Uterus (tissue), 3 donors: ENCODE measurements at regions not wholly inside any gene's neighbourhood (a gene's known extent, or its start where the extent isn't known, plus 50 kb on each side); places are given as distances from the start of the nearest gene placed in this dataset.
"Not testable (repeated sequence)": the region's sequence is repeated elsewhere in the genome, so short reads cannot be mapped to it uniquely, and the experiment has no call there.

Experiments
- DNase-seq, 2 donors: peaks; one replicate each; pipeline ENCODE4 v3.0.0-alpha.2; 2019 to 2020
- H3K27ac ChIP-seq, 2 donors: fragments of 200-600 bp; sonication (generic); 1 replicate in 1 of 2; 2 replicates in 1 of 2; pipeline ENCODE4 v1.5.1; 2016 to 2018
- H3K27me3 ChIP-seq, 2 donors: fragments of 200-600 bp; sonication (generic); one replicate each; pipeline ENCODE4 v1.5.1; 2018 to 2019; ENCODE audit warnings: control low read depth in 1 of 2
- H3K36me3 ChIP-seq, 2 donors: fragments of 200-600 bp; sonication (generic); one replicate each; pipeline ENCODE4 v1.5.1; 2019; ENCODE audit warnings: control low read depth in 1 of 2
- H3K4me1 ChIP-seq, 2 donors: fragments of 200-600 bp; sonication (generic); one replicate each; pipeline ENCODE4 v1.5.1; 2018 to 2019; ENCODE audit warnings: control low read depth in 1 of 2
- H3K4me3 ChIP-seq, 2 donors: fragments of 200-600 bp; sonication (generic); 1 replicate in 1 of 2; 2 replicates in 1 of 2; pipeline ENCODE4 v1.5.1; 2018 to 2019; ENCODE audit warnings: mild to moderate bottlenecking in 1 of 2
- H3K9me3 ChIP-seq, 2 donors: fragments of 200-600 bp; sonication (generic); one replicate each; pipeline ENCODE4 v1.5.1; 2019; ENCODE audit warnings: control low read depth in 1 of 2
- CTCF ChIP-seq, 4 experiments: fragments of 200-600 bp in 2 of 4; fragments of 450-650 bp in 2 of 4; sonication (generic) in 2 of 4; IDR thresholded peaks; one replicate each; pipeline ENCODE4 v1.5.1; 2016 to 2019; ENCODE audit warnings: antibody characterized with exemption in 4 of 4, mild to moderate bottlenecking in 2 of 4, moderate library complexity in 1 of 4
- POLR2A ChIP-seq, 2 donors: fragments of 450-650 bp; IDR thresholded peaks; one replicate each; pipeline ENCODE4 v1.6.1; 2016; ENCODE audit warnings: antibody characterized with exemption in 2 of 2, mild to moderate bottlenecking in 1 of 2, moderate library complexity in 1 of 2
- intact Hi-C: fragments of 100-400 bp; cut with DNase I; formaldehyde crosslinking; loops from one replicate; pipeline ENCODE4 v1.15.1; 2023; ENCODE audit warnings: low total_unique reads
- donor health status: DM: yes; HTN: yes; CAD: no.

DNA sequence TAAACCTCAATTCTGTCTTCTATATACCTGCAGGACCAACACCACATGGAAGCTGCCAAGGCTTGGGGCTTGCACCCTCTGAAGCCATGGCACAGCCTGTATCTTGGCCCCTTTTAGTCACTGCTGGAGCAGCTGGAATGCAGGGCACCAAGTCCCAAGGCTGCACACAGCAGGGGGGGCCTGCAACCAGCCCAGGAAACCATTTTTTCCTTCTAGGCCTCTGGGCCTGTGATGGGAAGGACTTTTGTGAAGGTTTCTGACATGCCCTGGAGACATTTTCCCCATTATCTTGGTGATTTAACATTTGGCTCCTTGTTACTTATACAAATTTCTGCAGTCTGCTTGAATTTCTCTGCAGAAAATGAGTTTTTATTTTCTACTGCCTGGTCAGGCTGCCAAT is 123.2 kb upstream of the PCGF5 start:
- Histone ChIP-seq H3K4me3 (no peak overlapping the region), H3K36me3 (no peaks in the 10 kb centered on the region), H3K4me1 (no peaks in the 10 kb centered on the region), H3K27me3 (no peaks in the 10 kb centered on the region), H3K9me3 (no peaks in the 10 kb centered on the region), H3K27ac (no peak overlapping the region)
- intact Hi-C loops: no loop called here
- DNase-seq: no peak
- TF ChIP-seq POLR2A (IDR thresholded peaks at IDR 0.05): no peak
- TF ChIP-seq CTCF (IDR thresholded peaks at IDR 0.05): no peak

- H3K36me3 ChIP-seq, H3K27me3 ChIP-seq, DNase-seq, intact Hi-C loops, H3K4me1 ChIP-seq, H3K9me3 ChIP-seq, H3K4me3 ChIP-seq, H3K27ac ChIP-seq: not testable (repeated sequence)
Observed at GRCh38 chr10:91098021-91098420, 122.4 kb upstream of the PCGF5 start.

DNA sequence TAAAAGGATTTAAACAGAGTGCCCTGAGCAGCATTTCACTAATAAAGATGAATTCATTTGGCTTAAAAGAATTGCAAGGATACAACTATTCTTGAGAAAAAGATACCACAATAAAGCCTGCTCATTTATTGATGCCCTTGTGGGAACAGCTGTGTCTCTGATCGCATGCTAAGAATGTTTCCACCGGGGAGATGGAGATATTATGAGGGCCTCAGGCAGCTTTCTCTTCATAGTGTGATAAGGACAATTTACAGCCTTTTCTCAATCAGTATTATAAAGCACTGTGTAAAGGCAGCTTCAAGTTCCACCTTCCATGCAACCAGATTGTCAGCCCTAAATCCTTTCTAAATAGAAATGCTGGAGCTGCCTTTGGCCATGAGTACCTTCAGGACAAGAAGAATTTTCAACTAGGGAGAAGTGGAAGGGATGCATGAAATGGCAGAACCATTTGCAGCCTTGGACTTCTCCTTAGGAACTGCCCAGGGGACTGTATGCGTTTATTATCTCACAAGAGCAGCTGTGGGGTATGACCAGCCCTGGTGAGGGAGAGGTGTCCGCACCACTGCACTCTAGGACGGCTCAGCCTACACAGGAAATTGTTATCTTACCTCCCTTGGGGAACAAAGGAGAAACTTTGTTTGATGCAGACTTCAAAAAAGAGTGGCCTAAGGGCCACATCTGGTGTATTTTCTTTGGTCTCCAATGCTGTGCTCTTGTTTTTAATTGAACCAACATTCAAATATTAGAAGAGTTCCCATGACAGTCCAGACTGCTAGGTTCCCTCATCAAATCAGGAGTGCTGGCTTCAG is 116.9 kb upstream of the PCGF5 start:
- intact Hi-C loops: no loop called here
- peaks cover 0 to 2% of the 10 kb centered on the region in 2 donors for H3K9me3 ChIP-seq
- no peaks in the 10 kb centered on the region for H3K4me1 ChIP-seq
- H3K27me3 ChIP-seq: no peaks in the 10 kb centered on the region
- H3K36me3 ChIP-seq: no peaks in the 10 kb centered on the region
- no peak overlapping the region for H3K4me3 ChIP-seq
- no peak for TF ChIP-seq POLR2A (IDR thresholded peaks at IDR 0.05)
- no peak for TF ChIP-seq CTCF (IDR thresholded peaks at IDR 0.05)
- DNase-seq: no peak
- no peak overlapping the region for H3K27ac ChIP-seq

DNA sequence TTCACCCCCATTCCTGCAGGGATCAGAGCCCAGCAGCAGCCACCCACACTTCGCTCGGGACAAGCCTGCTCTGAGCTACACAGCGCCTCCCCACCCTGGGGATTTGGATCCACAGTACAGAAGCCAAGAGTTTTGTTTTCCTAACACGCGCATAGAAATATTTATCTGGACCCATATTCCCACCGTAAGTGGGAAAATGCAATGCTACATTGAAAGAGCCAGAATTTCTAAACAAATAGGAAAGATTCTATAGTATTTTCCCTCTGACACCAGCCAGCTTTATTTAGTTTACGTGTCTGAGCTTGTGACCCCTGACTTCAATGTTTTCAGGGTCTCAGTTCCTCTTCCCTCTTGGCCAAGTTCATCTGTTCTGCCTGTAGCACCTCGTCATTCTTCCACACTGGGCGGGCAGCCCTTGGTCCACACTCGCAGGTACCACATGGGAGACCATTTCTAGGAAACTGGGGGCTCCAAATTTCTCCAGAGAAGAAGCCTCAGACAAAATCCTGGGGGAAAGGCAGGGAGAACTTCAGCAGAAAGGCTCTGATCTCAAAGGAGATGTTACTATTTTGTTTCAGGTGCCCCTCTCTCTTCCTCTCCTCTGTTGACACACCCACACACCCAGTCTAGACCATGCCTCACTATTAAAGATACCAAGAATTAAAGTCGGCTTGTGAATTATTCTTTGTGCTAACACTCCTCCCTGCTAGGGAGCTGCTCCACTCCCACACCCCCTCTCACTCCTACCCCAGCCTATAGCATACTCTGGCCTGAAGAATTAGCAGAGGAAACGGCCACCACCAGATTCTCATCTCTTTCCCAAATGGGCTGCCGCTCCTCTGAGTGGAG is 116.0 kb upstream of the PCGF5 start:
- H3K27me3 ChIP-seq: no peaks in the 10 kb centered on the region
- DNase-seq: no peak
- TF ChIP-seq CTCF (IDR thresholded peaks at IDR 0.05) (no peak), POLR2A (IDR thresholded peaks at IDR 0.05) (no peak)
- intact Hi-C loops: no loop called here
- H3K4me3 ChIP-seq: no peak overlapping the region
- H3K36me3 ChIP-seq: no peaks in the 10 kb centered on the region
- H3K4me1 ChIP-seq: no peaks in the 10 kb centered on the region
- no peak overlapping the region for H3K27ac ChIP-seq
- H3K9me3 ChIP-seq: peaks cover 0 to 2% of the 10 kb centered on the region in 2 donors

GRCh38 chr10:91105269-91105668 is 115.2 kb upstream of the PCGF5 start:
- Histone ChIP-seq H3K27me3 (no peaks in the 10 kb centered on the region), H3K36me3 (no peaks in the 10 kb centered on the region), H3K9me3 (peaks cover 0 to 2% of the 10 kb centered on the region in 2 donors), H3K4me1 (no peaks in the 10 kb centered on the region), H3K27ac (no peak overlapping the region), H3K4me3 (no peak overlapping the region)
- TF ChIP-seq CTCF (IDR thresholded peaks at IDR 0.05): no peak
- TF ChIP-seq POLR2A (IDR thresholded peaks at IDR 0.05): no peak
- DNase-seq: no peak
- intact Hi-C loops: no loop called here
